Progenitor cell of endocrine pancreas (in vitro differentiated cells): ENCODE measurements at regions not wholly inside any gene's neighbourhood (a gene's known extent, or its start where the extent isn't known, plus 50 kb on each side); places are given as distances from the start of the nearest gene placed in this dataset.

Experiments used
- DNase-seq: peaks from one replicate; pipeline ENCODE4 v3.0.0; 2021; ENCODE audit warnings: low spot score; ENCODE audit not compliant: unreplicated experiment
- H3K27ac Mint-ChIP-seq: 2 replicates; pipeline ENCODE4 v1.8.0; 2021; ENCODE audit warnings: mild to moderate bottlenecking, moderate library complexity, mixed read lengths
- H3K27me3 Mint-ChIP-seq: 2 replicates; pipeline ENCODE4 v1.8.0; 2021; ENCODE audit warnings: mixed read lengths
- H3K36me3 Mint-ChIP-seq: 2 replicates; pipeline ENCODE4 v1.8.0; 2022; ENCODE audit warnings: mixed read lengths; ENCODE audit not compliant: insufficient read depth
- H3K4me1 Mint-ChIP-seq: 2 replicates; pipeline ENCODE4 v1.8.0; 2021; ENCODE audit warnings: low read depth, mixed read lengths
- H3K4me3 Mint-ChIP-seq: 2 replicates; pipeline ENCODE4 v1.8.0; 2021; ENCODE audit warnings: low read depth, mild to moderate bottlenecking, moderate library complexity, mixed read lengths
- H3K9me3 Mint-ChIP-seq: 2 replicates; pipeline ENCODE4 v1.8.0; 2021; ENCODE audit warnings: low read depth, mixed read lengths
- CTCF ChIP-seq: fragments of 200-600 bp; sonication (generic); IDR thresholded peaks from one replicate; pipeline ENCODE4 v1.5.0; 2021; ENCODE audit warnings: antibody characterized with exemption, mild to moderate bottlenecking; ENCODE audit not compliant: unreplicated experiment

GRCh38 chr18:44437603-44438002 lies 243.1 kb upstream of the SETBP1 start:
- TF ChIP-seq CTCF = no peak
- no peaks in the 10 kb centered on the region for H3K36me3 Mint-ChIP-seq
- H3K27ac Mint-ChIP-seq = no peak overlapping the region
- H3K27me3 Mint-ChIP-seq = no peaks in the 10 kb centered on the region
- peaks cover 3% of the 10 kb centered on the region for H3K9me3 Mint-ChIP-seq
- DNase-seq = no peak
- H3K4me1 Mint-ChIP-seq = no peaks in the 10 kb centered on the region
- no peak overlapping the region for H3K4me3 Mint-ChIP-seq

GRCh38 chr18:44450226-44450625 lies 230.5 kb upstream of the SETBP1 start:
- TF ChIP-seq CTCF = no peak
- no peaks in the 10 kb centered on the region for H3K36me3 Mint-ChIP-seq
- peaks cover 3% of the 10 kb centered on the region for H3K4me1 Mint-ChIP-seq
- H3K4me3 Mint-ChIP-seq = no peak overlapping the region
- no peak overlapping the region for H3K27ac Mint-ChIP-seq
- peaks cover 7% of the 10 kb centered on the region for H3K27me3 Mint-ChIP-seq
- H3K9me3 Mint-ChIP-seq = peaks cover 4% of the 10 kb centered on the region
- no peak for DNase-seq

GRCh38 chr18:44452346-44452745 lies 228.3 kb upstream of the SETBP1 start:
- Mint-ChIP-seq H3K27ac (no peak overlapping the region), H3K4me3 (no peak overlapping the region), H3K27me3 (peaks cover 7% of the 10 kb centered on the region), H3K9me3 (peaks cover 4% of the 10 kb centered on the region), H3K36me3 (no peaks in the 10 kb centered on the region), H3K4me1 (peaks cover 3% of the 10 kb centered on the region)
- TF ChIP-seq CTCF = no peak
- DNase-seq = no peak

- H3K4me3 Mint-ChIP-seq = no peak overlapping the region
- H3K27ac Mint-ChIP-seq = no peak overlapping the region
- TF ChIP-seq CTCF = no peak
- H3K9me3 Mint-ChIP-seq = peaks cover 4% of the 10 kb centered on the region
- H3K27me3 Mint-ChIP-seq = peaks cover 7% of the 10 kb centered on the region
- no peak for DNase-seq
- H3K36me3 Mint-ChIP-seq = no peaks in the 10 kb centered on the region
- H3K4me1 Mint-ChIP-seq = peaks cover 3% of the 10 kb centered on the region
These were observed 227.2 kb upstream of the SETBP1 start for GRCh38 chr18:44453505-44453904.

GRCh38 chr18:44458777-44459176 lies 221.9 kb upstream of the SETBP1 start:
- no peaks in the 10 kb centered on the region for H3K9me3 Mint-ChIP-seq
- no peak overlapping the region for H3K27ac Mint-ChIP-seq
- H3K27me3 Mint-ChIP-seq = no peaks in the 10 kb centered on the region
- no peak overlapping the region for H3K4me3 Mint-ChIP-seq
- no peaks in the 10 kb centered on the region for H3K36me3 Mint-ChIP-seq
- no peak for DNase-seq
- H3K4me1 Mint-ChIP-seq = peaks cover 10% of the 10 kb centered on the region
- TF ChIP-seq CTCF = no peak
